PC-3 (cell line): ENCODE measurements at regions not wholly inside any gene's neighbourhood (a gene's known extent, or its start where the extent isn't known, plus 50 kb on each side); places are given as distances from the start of the nearest gene placed in this dataset.

Experiments used
- ATAC-seq: fragments of 200-7000 bp; cut with Tn5 transposase; 2 replicates; pipeline ENCODE4 v1.9.1; 2020; ENCODE audit warnings: mild to moderate bottlenecking, moderate library complexity
- BruUV-seq: library from RNA; stranded (reverse); fragments of 400-500 nt; replicated peaks from 2 replicates; lab custom pipeline; 2021; lab: Mats Ljungman, UMichigan
- CTCF ChIA-PET: fragments of 300-600 bp; sonication (Branson Sonifier 250); formaldehyde crosslinking; loops from one replicate; lab custom pipeline; 2022; ENCODE audit warnings: antibody characterized with exemption; lab: Charles Lee
- POLR2A ChIA-PET: fragments of 300-600 bp; sonication (Branson Sonifier 250); formaldehyde crosslinking; loops from one replicate; lab custom pipeline; 2022; ENCODE audit warnings: antibody characterized with exemption; ENCODE audit not compliant: unreplicated experiment; lab: Charles Lee
- DNase-seq: peaks from one replicate; pipeline ENCODE4 v3.0.0-alpha.2; 2015
- H2AFZ ChIP-seq: fragments of 300-600 bp; sonication (generic); 2 replicates; pipeline ENCODE4 v1.6.0; 2016; ENCODE audit warnings: antibody characterized with exemption, low read length
- H3F3A ChIP-seq: fragments of 300-600 bp; sonication (generic); one replicate; pipeline ENCODE4 v1.6.0; 2017; ENCODE audit warnings: antibody characterized with exemption, low read length, control low read depth, mild to moderate bottlenecking; ENCODE audit not compliant: unreplicated experiment
- H3K27ac ChIP-seq: fragments of 300-600 bp; sonication (generic); 2 replicates; pipeline ENCODE4 v1.5.1; 2016; ENCODE audit warnings: mild to moderate bottlenecking, low read length
- H3K27me3 ChIP-seq: fragments of 300-600 bp; sonication (generic); 2 replicates; pipeline ENCODE4 v1.6.1; 2016; ENCODE audit warnings: low read length, mixed read lengths
- H3K36me3 ChIP-seq: fragments of 300-600 bp; sonication (generic); 2 replicates; pipeline ENCODE4 v1.6.1; 2016; ENCODE audit warnings: low read depth, mixed run types, low read length, mixed read lengths
- H3K4me1 ChIP-seq: fragments of 300-600 bp; sonication (generic); 2 replicates; pipeline ENCODE4 v1.5.1; 2016; ENCODE audit warnings: low read length; ENCODE audit not compliant: insufficient read depth
- H3K4me2 ChIP-seq: fragments of 300-600 bp; sonication (generic); 2 replicates; pipeline ENCODE4 v1.6.0; 2016; ENCODE audit warnings: low read length
- H3K4me3 ChIP-seq: fragments of 300-600 bp; sonication (generic); 2 replicates; pipeline ENCODE4 v1.5.1; 2016; ENCODE audit warnings: mild to moderate bottlenecking, low read length, mixed read lengths
- H3K79me2 ChIP-seq: fragments of 300-600 bp; sonication (generic); 2 replicates; pipeline ENCODE4 v1.6.1; 2017; ENCODE audit warnings: low read length, mixed read lengths
- H3K9ac ChIP-seq: fragments of 300-600 bp; sonication (generic); 2 replicates; pipeline ENCODE4 v1.6.0; 2016; ENCODE audit warnings: mild to moderate bottlenecking, low read length
- H3K9me2 ChIP-seq: fragments of 300-600 bp; sonication (generic); replicated peaks from 2 replicates; pipeline ENCODE4 v1.6.1; 2016; ENCODE audit warnings: mixed run types, low read length, mixed read lengths
- H3K9me3 ChIP-seq: fragments of 300-600 bp; sonication (generic); 2 replicates; pipeline ENCODE4 v1.6.1; 2016; ENCODE audit warnings: low read length, mixed read lengths
- H4K20me1 ChIP-seq: fragments of 300-600 bp; sonication (generic); 2 replicates; pipeline ENCODE4 v1.6.1; 2016; ENCODE audit warnings: low read length, mixed read lengths
- EZH2 ChIP-seq: fragments of 300-600 bp; sonication (generic); IDR thresholded peaks from one replicate; pipeline ENCODE4 v1.6.1; 2017; ENCODE audit warnings: antibody characterized with exemption, mild to moderate bottlenecking, low read length; ENCODE audit not compliant: unreplicated experiment
- EZH2phosphoT487 ChIP-seq: fragments of 300-600 bp; sonication (generic); IDR thresholded peaks from 2 replicates; pipeline ENCODE4 v1.6.1; 2018; ENCODE audit warnings: mild to moderate bottlenecking, antibody characterized with exemption, low read length, borderline replicate concordance
- intact Hi-C: fragments of 100-400 bp; cut with micrococcal nuclease; formaldehyde crosslinking; loops from 2 replicates; pipeline ENCODE4 v1.9.0; 2023
- TF ChIP-seq, protein P1 (sequence below): fragments of 300-600 bp; sonication (generic); conservative IDR thresholded peaks from 2 replicates; pipeline ENCODE4 v1.5.1; 2017; ENCODE audit warnings: antibody characterized with exemption, low read depth, mild to moderate bottlenecking, low read length

DNA sequence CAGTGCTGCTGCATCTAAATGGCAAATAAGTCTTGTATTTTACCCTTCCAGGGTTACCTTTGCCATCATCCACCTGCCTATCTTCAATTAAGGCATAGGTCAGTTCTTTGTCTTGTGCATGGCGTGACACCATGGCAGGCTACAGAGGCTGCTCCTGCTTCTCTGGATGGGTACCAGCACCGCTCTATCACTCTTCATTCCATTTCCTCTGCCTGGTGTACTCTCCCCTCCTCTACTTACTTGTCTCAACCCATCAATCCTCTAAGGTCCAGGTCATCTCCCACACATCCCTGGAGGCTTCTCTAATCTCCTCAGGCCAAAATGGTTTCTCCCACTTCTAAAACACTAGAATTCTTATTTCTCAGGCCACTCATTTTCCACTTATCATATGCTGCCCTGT lies 257.5 kb downstream of the BARHL2 start:
- intact Hi-C loops: no loop called here
- Histone ChIP-seq H3K27ac (no peak overlapping the region), H3K9me3 (no peaks in the 10 kb centered on the region), H3K27me3 (peaks cover 62% of the 10 kb centered on the region), H3K79me2 (no peaks in the 10 kb centered on the region), H3K4me3 (no peak overlapping the region), H3K9me2 (no peaks in the 10 kb centered on the region), H3F3A (no peaks in the 10 kb centered on the region), H3K4me2 (no peak overlapping the region), H3K9ac (no peak overlapping the region), H4K20me1 (no peaks in the 10 kb centered on the region), H3K4me1 (no peaks in the 10 kb centered on the region), H3K36me3 (no peaks in the 10 kb centered on the region), H2AFZ (no peak overlapping the region)
- ChIA-PET CTCF (no interaction called here), POLR2A (no interaction called here)
- DNase-seq: no peak
- BruUV-seq: no TSS peak
- no peak for ATAC-seq
- TF ChIP-seq EZH2: no peak
- TF ChIP-seq EZH2phosphoT487: no peak
- TF ChIP-seq, protein P1, sequence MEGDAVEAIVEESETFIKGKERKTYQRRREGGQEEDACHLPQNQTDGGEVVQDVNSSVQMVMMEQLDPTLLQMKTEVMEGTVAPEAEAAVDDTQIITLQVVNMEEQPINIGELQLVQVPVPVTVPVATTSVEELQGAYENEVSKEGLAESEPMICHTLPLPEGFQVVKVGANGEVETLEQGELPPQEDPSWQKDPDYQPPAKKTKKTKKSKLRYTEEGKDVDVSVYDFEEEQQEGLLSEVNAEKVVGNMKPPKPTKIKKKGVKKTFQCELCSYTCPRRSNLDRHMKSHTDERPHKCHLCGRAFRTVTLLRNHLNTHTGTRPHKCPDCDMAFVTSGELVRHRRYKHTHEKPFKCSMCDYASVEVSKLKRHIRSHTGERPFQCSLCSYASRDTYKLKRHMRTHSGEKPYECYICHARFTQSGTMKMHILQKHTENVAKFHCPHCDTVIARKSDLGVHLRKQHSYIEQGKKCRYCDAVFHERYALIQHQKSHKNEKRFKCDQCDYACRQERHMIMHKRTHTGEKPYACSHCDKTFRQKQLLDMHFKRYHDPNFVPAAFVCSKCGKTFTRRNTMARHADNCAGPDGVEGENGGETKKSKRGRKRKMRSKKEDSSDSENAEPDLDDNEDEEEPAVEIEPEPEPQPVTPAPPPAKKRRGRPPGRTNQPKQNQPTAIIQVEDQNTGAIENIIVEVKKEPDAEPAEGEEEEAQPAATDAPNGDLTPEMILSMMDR: no peak

- ChIA-PET POLR2A (no interaction called here), CTCF (no interaction called here)
- BruUV-seq: no TSS peak
- intact Hi-C loops: no loop called here
- Histone ChIP-seq H4K20me1 (no peaks in the 10 kb centered on the region), H3K9me2 (no peaks in the 10 kb centered on the region), H3K27me3 (peaks cover 54% of the 10 kb centered on the region), H3K4me1 (no peaks in the 10 kb centered on the region), H2AFZ (no peak overlapping the region), H3K4me3 (no peak overlapping the region), H3K36me3 (no peaks in the 10 kb centered on the region), H3F3A (no peaks in the 10 kb centered on the region), H3K4me2 (no peak overlapping the region), H3K79me2 (no peaks in the 10 kb centered on the region), H3K9ac (no peak overlapping the region), H3K27ac (no peak overlapping the region), H3K9me3 (no peaks in the 10 kb centered on the region)
- ATAC-seq (no peak), DNase-seq (no peak)
- TF ChIP-seq, protein P1: no peak
- TF ChIP-seq EZH2phosphoT487 (no peak), EZH2 (no peak)
These were observed 259.1 kb downstream of the BARHL2 start for GRCh38 chr1:90457985-90458384.

GRCh38 chr1:90452491-90452890 lies 264.6 kb downstream of the BARHL2 start:
- H3K9me3 ChIP-seq: no peaks in the 10 kb centered on the region

More at GRCh38 chr1:90452491-90452890, 264.6 kb downstream of the BARHL2 start:
- no peak overlapping the region for H2AFZ ChIP-seq
- ChIA-PET CTCF (no interaction called here), POLR2A (no interaction called here)
- BruUV-seq: no TSS peak
- intact Hi-C loops: no loop called here
- TF ChIP-seq, protein P1: no peak
- TF ChIP-seq EZH2 (no peak), EZH2phosphoT487 (no peak)
- H3K9ac ChIP-seq: no peak overlapping the region
- no peak overlapping the region for H3K4me2 ChIP-seq
- H4K20me1 ChIP-seq: no peaks in the 10 kb centered on the region
- no peaks in the 10 kb centered on the region for H3K36me3 ChIP-seq
- no peak for DNase-seq
- no peaks in the 10 kb centered on the region for H3F3A ChIP-seq
- H3K4me3 ChIP-seq: no peak overlapping the region
- no peaks in the 10 kb centered on the region for H3K9me2 ChIP-seq
- no peaks in the 10 kb centered on the region for H3K79me2 ChIP-seq
- no peaks in the 10 kb centered on the region for H3K4me1 ChIP-seq
- no peak overlapping the region for H3K27ac ChIP-seq
- ATAC-seq: no peak
- H3K27me3 ChIP-seq: peaks cover 43% of the 10 kb centered on the region
